ENCODE measurements at regions not wholly inside any gene's neighbourhood (a gene's known extent, or its start where the extent isn't known, plus 50 kb on each side); places are given as distances from the start of the nearest gene placed in this dataset.

DNA sequence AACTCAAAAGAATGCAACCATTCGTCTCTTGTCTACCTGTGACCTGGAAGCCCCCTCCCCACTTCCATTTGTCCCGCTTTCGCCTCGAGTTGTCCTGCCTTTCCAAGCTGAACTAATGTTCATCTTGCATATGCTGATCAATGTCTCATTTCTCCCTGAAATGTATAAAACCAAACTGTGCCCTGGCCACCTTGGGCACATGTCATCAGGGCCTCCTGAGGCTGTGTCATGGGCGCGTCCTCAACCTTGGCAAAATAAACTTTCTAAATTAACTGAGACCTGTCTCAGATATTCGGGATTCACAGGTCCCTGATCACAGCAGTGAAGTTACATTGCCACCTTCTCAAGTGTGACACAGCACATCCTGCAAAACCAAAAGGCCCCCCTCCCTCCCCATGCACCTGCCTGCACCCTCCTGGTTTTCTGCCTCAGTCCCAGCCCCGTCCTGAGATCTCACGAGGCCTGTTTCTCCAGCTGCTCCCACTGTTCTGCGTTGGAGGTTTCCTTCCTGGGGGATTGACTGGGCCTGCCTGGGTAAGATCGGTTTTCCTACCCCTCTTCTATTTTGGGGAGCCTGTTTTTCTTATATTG, 1328.7 kb downstream of the TBC1D22A start:
- no peaks in the 10 kb centered on the region for H4K20me1 ChIP-seq (ENCODE audit: insufficient read depth, low read length, poor library complexity, severe bottlenecking)
- H2AFZ ChIP-seq (ENCODE audit: low read length), result no peak overlapping the region
- H3K27me3 ChIP-seq (ENCODE audit: insufficient read depth, low read length, poor library complexity, severe bottlenecking), result no peaks in the 10 kb centered on the region
- no peaks in the 10 kb centered on the region for H3K36me3 ChIP-seq (ENCODE audit: insufficient read depth, low read length)
- no peaks in the 10 kb centered on the region for H3K9me2 ChIP-seq (replicated peaks; ENCODE audit: low read depth, low read length)
- H3K9me3 ChIP-seq (ENCODE audit: insufficient read depth, low read depth, low read length), result no peaks in the 10 kb centered on the region
- no peak overlapping the region for H3K9ac ChIP-seq (ENCODE audit: low read depth, low read length, poor library complexity, severe bottlenecking)
- H3F3A ChIP-seq (ENCODE audit: low read depth), result no peaks in the 10 kb centered on the region
- H3K4me1 ChIP-seq (ENCODE audit: insufficient read depth, low read length, poor library complexity, severe bottlenecking), result peaks cover 12% of the 10 kb centered on the region
- H3K4me2 ChIP-seq (ENCODE audit: low read depth, low read length, poor library complexity, severe bottlenecking), result no peak overlapping the region
- TF ChIP-seq, protein P1, sequence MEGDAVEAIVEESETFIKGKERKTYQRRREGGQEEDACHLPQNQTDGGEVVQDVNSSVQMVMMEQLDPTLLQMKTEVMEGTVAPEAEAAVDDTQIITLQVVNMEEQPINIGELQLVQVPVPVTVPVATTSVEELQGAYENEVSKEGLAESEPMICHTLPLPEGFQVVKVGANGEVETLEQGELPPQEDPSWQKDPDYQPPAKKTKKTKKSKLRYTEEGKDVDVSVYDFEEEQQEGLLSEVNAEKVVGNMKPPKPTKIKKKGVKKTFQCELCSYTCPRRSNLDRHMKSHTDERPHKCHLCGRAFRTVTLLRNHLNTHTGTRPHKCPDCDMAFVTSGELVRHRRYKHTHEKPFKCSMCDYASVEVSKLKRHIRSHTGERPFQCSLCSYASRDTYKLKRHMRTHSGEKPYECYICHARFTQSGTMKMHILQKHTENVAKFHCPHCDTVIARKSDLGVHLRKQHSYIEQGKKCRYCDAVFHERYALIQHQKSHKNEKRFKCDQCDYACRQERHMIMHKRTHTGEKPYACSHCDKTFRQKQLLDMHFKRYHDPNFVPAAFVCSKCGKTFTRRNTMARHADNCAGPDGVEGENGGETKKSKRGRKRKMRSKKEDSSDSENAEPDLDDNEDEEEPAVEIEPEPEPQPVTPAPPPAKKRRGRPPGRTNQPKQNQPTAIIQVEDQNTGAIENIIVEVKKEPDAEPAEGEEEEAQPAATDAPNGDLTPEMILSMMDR (conservative IDR thresholded peaks at IDR 0.05; ENCODE audit: low read length), result no peak
- TF ChIP-seq EZH2phosphoT487 (IDR thresholded peaks at IDR 0.05; ENCODE audit: borderline replicate concordance), result no peak
- no peaks in the 10 kb centered on the region for H3K79me2 ChIP-seq (ENCODE audit: insufficient read depth, low read length)
- no peak overlapping the region for H3K4me3 ChIP-seq (ENCODE audit: low read length, poor library complexity, severe bottlenecking)

DNA sequence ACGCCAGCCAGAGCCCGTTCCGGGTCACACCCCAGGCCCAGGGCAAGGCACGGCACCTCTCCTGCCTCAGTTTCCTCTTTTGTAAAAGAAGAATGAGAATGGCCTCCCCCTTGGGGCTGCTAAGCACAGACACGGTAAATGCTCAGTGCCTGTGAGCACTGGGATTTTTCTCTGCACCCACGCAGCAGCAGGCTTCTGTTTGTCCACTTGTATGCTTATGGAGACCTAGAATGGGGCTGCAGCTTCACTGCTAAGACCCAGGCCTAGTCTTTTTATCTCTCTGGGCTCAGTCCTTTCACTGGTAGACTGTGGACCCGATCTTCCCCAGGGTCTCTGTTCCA, 1327.9 kb downstream of the TBC1D22A start:
- H3K9ac ChIP-seq (ENCODE audit: low read depth, low read length, poor library complexity, severe bottlenecking), result no peak overlapping the region
- H3K4me3 ChIP-seq (ENCODE audit: low read length, poor library complexity, severe bottlenecking), result no peak overlapping the region
- no peak overlapping the region for H3K4me2 ChIP-seq (ENCODE audit: low read depth, low read length, poor library complexity, severe bottlenecking)

DNA sequence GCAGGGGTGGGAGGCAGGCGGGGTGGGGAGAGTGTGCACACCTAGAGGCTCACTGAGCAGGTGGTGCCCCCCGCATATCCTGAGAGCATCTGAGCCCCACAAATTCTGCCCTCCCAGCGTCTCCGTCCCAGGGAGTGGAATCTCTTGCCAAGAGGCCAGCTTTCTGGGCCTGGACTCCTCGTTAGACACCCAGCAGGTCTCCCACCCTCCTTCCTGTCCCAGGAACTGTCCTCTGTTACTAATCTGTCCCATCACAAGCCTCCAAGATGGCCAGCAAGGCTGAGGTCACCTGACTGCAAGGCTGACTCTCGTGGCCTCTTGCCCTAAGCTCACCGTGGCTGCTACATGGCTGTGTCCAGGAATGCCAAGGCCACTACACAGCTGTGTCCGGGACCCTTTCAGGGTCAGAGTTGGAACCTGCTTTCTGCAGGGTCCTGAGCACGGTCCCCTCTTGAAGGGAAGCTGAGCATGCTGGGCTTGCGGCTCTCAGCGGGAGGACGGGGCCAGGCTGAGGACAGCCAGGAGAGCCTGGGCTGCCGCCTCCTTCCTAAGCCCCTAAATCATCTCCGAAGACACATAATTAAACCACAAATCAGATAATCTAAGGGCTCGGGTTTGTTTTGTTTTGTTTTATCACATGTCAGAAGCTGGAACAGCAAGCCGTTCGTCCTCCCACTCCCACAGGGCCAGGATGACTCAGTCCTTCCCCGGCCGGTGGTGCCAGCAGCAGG, 1327.3 kb downstream of the TBC1D22A start:
- Histone ChIP-seq H3K27me3 (ENCODE audit: insufficient read depth, low read length, poor library complexity, severe bottlenecking) (no peaks in the 10 kb centered on the region), H2AFZ (ENCODE audit: low read length) (no peak overlapping the region)

More for the DNA sequence above, 1327.9 kb downstream of the TBC1D22A start:
- H3K9me2 ChIP-seq (replicated peaks; ENCODE audit: low read depth, low read length), result no peaks in the 10 kb centered on the region
- no peaks in the 10 kb centered on the region for H3K27me3 ChIP-seq (ENCODE audit: insufficient read depth, low read length, poor library complexity, severe bottlenecking)
- H2AFZ ChIP-seq (ENCODE audit: low read length), result no peak overlapping the region
- H4K20me1 ChIP-seq (ENCODE audit: insufficient read depth, low read length, poor library complexity, severe bottlenecking), result no peaks in the 10 kb centered on the region
- H3K9me3 ChIP-seq (ENCODE audit: insufficient read depth, low read depth, low read length), result no peaks in the 10 kb centered on the region
- TF ChIP-seq, protein P1 (conservative IDR thresholded peaks at IDR 0.05; ENCODE audit: low read length), result no peak
- H3K4me1 ChIP-seq (ENCODE audit: insufficient read depth, low read length, poor library complexity, severe bottlenecking), result peaks cover 18% of the 10 kb centered on the region
- H3K79me2 ChIP-seq (ENCODE audit: insufficient read depth, low read length), result no peaks in the 10 kb centered on the region
- no peaks in the 10 kb centered on the region for H3K36me3 ChIP-seq (ENCODE audit: insufficient read depth, low read length)
- no peaks in the 10 kb centered on the region for H3F3A ChIP-seq (ENCODE audit: low read depth)

More for the DNA sequence above, 1327.3 kb downstream of the TBC1D22A start:
- H3K9me3 ChIP-seq (ENCODE audit: insufficient read depth, low read depth, low read length), result no peaks in the 10 kb centered on the region
- H4K20me1 ChIP-seq (ENCODE audit: insufficient read depth, low read length, poor library complexity, severe bottlenecking), result no peaks in the 10 kb centered on the region
- TF ChIP-seq EZH2phosphoT487 (IDR thresholded peaks at IDR 0.05; ENCODE audit: borderline replicate concordance), result no peak
- TF ChIP-seq, protein P1 (conservative IDR thresholded peaks at IDR 0.05; ENCODE audit: low read length), result no peak
- H3K79me2 ChIP-seq (ENCODE audit: insufficient read depth, low read length), result no peaks in the 10 kb centered on the region
- H3K4me2 ChIP-seq (ENCODE audit: low read depth, low read length, poor library complexity, severe bottlenecking), result no peak overlapping the region
- H3F3A ChIP-seq (ENCODE audit: low read depth), result no peaks in the 10 kb centered on the region
- peaks cover 19% of the 10 kb centered on the region for H3K4me1 ChIP-seq (ENCODE audit: insufficient read depth, low read length, poor library complexity, severe bottlenecking)
- H3K4me3 ChIP-seq (ENCODE audit: low read length, poor library complexity, severe bottlenecking), result no peak overlapping the region
- no peak overlapping the region for H3K9ac ChIP-seq (ENCODE audit: low read depth, low read length, poor library complexity, severe bottlenecking)
- H3K9me2 ChIP-seq (replicated peaks; ENCODE audit: low read depth, low read length), result no peaks in the 10 kb centered on the region
- no peaks in the 10 kb centered on the region for H3K36me3 ChIP-seq (ENCODE audit: insufficient read depth, low read length)
